Omental fat pad (tissue), 3 donors: ENCODE measurements at regions not wholly inside any gene's neighbourhood (a gene's known extent, or its start where the extent isn't known, plus 50 kb on each side); places are given as distances from the start of the nearest gene placed in this dataset.

ENCODE experiments used
- ATAC-seq: fragments of 150-250 bp; one replicate; pipeline ENCODE4 v1.9.1; 2016; ENCODE audit warnings: mild to moderate bottlenecking, moderate library complexity; ENCODE audit not compliant: low FRiP score
- DNase-seq: peaks from one replicate; pipeline ENCODE4 v3.0.0-alpha.2; 2019; ENCODE audit warnings: low spot score
- TF ChIP-seq, protein P1 (sequence below), 3 donors: fragments of 450-650 bp; IDR thresholded peaks; one replicate each; pipeline ENCODE4 v1.5.1; 2016 to 2017; ENCODE audit warnings: antibody characterized with exemption in 3 of 3, mild to moderate bottlenecking in 3 of 3, moderate library complexity in 2 of 3

DNA sequence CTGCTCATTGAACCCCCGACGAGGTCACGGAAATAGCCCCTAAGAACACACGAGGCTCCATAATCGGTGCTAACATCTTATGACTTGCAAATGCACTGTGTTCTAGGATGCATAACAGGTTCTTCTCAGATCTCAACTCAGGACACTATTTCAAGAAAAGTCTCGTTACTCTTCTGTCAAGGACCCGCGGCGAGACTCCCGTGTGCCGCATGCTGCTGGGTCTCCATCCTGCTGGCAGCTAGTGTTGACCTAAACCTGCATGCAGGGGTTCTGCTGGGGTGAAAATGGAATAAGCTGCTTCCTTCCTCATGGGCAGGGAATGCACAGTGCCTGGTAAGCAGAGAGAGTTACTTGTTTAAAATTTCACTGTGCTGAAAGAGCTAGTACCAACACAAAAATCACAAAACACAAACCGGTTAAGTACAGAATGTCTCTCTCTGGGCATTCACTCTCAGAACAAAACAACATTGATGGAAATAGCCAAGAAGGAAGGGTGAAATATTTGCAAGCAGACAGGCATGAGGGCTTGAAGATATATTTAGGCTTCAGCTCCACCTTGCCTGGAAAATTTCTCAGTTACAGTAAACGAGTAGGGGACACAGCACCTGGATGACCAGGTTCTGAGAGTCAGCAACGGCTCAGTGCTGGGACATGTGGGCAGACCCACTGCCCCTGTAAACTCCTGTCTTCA lies 416.5 kb downstream of the GADD45G start:
- TF ChIP-seq, protein P1, sequence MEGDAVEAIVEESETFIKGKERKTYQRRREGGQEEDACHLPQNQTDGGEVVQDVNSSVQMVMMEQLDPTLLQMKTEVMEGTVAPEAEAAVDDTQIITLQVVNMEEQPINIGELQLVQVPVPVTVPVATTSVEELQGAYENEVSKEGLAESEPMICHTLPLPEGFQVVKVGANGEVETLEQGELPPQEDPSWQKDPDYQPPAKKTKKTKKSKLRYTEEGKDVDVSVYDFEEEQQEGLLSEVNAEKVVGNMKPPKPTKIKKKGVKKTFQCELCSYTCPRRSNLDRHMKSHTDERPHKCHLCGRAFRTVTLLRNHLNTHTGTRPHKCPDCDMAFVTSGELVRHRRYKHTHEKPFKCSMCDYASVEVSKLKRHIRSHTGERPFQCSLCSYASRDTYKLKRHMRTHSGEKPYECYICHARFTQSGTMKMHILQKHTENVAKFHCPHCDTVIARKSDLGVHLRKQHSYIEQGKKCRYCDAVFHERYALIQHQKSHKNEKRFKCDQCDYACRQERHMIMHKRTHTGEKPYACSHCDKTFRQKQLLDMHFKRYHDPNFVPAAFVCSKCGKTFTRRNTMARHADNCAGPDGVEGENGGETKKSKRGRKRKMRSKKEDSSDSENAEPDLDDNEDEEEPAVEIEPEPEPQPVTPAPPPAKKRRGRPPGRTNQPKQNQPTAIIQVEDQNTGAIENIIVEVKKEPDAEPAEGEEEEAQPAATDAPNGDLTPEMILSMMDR (IDR thresholded peaks at IDR 0.05) = no peak
- no peak for ATAC-seq
- DNase-seq = no peak

DNA sequence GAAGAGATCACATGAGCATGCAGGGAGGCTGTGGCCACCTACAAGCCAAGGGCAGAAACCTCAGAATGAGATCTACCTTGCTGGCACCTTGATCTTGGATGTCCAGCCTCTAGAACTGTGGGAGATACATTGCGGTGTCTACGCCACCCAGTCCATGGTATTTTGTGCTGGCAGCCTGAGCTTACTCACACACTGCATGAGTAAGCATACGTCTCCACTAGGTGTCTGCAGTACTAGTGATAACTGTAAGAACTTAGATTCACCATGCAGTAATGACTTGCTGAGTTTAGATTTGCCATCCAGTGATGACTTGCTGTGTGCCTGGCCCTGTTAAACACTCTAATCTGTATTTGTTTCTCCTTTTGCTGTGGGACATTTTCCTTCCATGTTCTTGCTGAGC lies 417.7 kb downstream of the GADD45G start:
- TF ChIP-seq, protein P1 (IDR thresholded peaks at IDR 0.05) = no peak
- ATAC-seq (no peak), DNase-seq (no peak)

DNA sequence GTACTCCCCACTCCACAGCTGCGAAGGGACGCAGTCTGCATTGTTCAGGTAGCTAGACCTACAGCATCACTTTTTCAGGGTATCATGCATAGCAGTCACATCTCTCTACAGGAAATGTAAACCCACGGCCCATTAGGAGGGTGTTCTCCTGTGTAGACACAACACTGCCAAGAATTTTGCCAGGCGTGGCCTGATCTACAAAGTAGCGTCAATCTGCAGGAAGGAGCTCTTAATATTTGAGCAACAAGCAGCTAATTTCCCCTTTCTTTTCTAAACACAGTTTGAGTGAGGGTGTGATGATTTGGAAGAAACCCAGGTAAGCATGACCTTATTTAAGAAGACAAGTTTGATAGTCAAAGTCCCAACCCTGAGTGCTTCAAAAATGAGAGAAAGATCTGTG lies 419.0 kb downstream of the GADD45G start:
- DNase-seq = no peak
- ATAC-seq = no peak
- TF ChIP-seq, protein P1 (IDR thresholded peaks at IDR 0.05) = no peak

DNA sequence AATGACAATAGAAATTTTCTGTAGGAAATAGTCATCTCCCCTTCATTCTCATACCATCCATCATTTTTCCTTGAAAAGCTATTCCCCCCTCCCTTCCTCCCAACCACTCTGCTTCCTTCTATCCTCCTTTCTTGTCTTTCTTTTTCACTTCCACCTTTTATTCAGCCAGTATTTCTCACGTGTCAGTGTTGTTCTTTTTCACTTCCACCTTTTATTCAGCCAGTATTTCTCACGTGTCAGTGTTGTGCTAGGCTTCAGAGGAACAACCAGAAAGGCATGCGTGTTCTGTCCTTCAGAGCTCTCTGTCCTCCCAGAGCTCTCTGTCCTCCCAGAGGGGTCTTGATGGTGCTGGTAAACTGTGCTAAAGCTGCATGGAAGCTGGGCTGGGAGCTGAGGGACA lies 419.6 kb downstream of the GADD45G start:
- DNase-seq = no peak
- TF ChIP-seq, protein P1 (IDR thresholded peaks at IDR 0.05) = no peak
- no peak for ATAC-seq

DNA sequence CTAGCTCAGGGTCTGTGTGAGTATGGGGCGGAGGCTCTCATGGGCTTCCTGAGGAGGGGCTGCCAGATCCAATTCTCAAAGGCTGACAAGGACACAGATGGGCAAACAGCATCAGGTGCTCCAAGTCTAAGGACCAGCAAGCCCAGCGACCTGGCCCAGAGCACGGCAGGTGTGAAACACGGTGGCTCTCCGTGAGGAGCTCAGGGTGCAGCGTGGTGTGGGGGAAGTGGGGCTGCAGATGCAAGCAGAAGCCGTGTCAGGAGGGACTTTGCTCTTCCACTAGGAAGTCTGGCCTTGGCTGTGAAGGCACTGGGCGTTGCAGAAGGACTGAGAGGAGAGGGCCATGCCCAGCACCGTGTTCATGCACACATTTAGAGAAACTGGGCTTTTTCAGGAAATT lies 420.0 kb downstream of the GADD45G start:
- TF ChIP-seq, protein P1 (IDR thresholded peaks at IDR 0.05) = no peak
- DNase-seq (no peak), ATAC-seq (no peak)

DNA sequence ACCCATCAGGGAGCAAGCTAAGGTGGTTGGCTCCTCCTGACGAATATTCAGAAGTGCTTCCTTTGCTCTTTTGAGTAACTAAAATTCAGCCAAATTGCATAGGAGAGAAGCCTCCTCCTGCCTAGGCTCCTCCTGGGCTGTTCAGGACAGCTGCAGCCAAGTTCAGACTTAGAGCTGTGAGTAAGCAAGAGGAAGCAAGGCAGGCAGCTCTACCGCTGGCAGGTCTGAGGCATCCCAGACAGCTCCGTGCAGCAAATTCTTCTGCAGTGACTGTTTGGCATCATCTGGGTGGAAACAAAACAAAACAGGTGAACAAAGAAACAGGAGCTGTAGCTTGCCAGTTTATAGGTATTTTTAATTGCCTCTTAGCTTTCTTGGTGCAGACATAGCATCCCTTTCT lies 421.0 kb downstream of the GADD45G start:
- DNase-seq (no peak), ATAC-seq (no peak)
- TF ChIP-seq, protein P1 (IDR thresholded peaks at IDR 0.05) = no peak

DNA sequence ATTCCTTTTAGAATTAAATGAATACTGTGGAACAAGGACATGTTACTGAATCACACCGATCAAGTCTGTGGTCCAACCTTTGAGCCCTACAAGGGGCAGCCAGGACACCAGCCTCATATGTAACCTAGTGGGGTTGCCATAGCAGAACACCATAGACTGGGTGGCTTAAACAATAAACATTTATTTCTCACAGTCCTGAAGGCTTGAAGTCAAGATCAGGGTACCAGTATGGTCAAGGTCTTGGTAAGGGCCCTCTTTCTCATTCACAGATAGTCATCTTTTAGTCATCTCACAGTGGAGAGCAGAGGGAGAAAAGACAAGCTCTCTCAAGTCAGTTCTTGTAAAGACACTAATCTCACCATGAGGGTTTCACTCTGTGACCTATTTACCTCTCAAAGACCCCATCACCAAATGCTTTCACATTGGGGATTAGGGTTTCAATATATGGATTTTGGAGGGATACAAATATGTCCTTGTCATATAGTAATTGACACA lies 422.5 kb downstream of the GADD45G start:
- DNase-seq = no peak
- no peak for ATAC-seq
- TF ChIP-seq, protein P1 (IDR thresholded peaks at IDR 0.05) = no peak
